ENCODE measurements at regions not wholly inside any gene's neighbourhood (a gene's known extent, or its start where the extent isn't known, plus 50 kb on each side); places are given as distances from the start of the nearest gene placed in this dataset.

DNA sequence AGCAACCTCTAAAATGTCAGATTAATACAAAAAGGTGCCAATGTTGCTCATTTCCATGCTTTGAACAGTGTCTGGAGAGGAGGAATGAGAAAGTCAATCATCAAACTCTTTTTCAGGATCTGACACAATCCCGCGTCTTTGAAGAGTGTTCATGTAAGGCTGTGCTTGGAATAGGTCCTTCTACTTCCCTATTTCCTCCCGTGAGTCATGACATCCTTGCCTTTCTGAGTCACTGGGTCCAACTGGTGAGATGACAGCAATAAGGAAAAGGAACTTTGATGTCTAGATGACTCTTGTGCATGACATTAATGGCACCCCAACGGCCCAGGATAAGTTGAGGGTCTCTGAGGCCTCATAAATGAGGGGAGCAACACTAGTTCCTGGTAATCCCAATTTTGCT is 109.0 kb upstream of the CELF4 start:
- TF ChIP-seq, protein P1, sequence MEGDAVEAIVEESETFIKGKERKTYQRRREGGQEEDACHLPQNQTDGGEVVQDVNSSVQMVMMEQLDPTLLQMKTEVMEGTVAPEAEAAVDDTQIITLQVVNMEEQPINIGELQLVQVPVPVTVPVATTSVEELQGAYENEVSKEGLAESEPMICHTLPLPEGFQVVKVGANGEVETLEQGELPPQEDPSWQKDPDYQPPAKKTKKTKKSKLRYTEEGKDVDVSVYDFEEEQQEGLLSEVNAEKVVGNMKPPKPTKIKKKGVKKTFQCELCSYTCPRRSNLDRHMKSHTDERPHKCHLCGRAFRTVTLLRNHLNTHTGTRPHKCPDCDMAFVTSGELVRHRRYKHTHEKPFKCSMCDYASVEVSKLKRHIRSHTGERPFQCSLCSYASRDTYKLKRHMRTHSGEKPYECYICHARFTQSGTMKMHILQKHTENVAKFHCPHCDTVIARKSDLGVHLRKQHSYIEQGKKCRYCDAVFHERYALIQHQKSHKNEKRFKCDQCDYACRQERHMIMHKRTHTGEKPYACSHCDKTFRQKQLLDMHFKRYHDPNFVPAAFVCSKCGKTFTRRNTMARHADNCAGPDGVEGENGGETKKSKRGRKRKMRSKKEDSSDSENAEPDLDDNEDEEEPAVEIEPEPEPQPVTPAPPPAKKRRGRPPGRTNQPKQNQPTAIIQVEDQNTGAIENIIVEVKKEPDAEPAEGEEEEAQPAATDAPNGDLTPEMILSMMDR (IDR thresholded peaks at IDR 0.05; ENCODE audit: low read depth, low read length, missing input control): no peak
- no peak for TF ChIP-seq REST (IDR thresholded peaks at IDR 0.05)
- no peak for TF ChIP-seq ATF3 (IDR thresholded peaks at IDR 0.05)

All from liver (tissue), 3 donors.